ENCODE measurements at regions not wholly inside any gene's neighbourhood (a gene's known extent, or its start where the extent isn't known, plus 50 kb on each side); places are given as distances from the start of the nearest gene placed in this dataset.

GRCh38 chr9:107735821-107736220, 246.3 kb upstream of the KLF4 start:
- no peak for TF ChIP-seq MYC (IDR thresholded peaks at IDR 0.05; ENCODE audit: low read depth, low read length)
- TF ChIP-seq CTCF (IDR thresholded peaks at IDR 0.05; ENCODE audit: low read depth, low read length), result no peak
